Ectodermal cell (in vitro differentiated cells): ENCODE measurements at regions not wholly inside any gene's neighbourhood (a gene's known extent, or its start where the extent isn't known, plus 50 kb on each side); places are given as distances from the start of the nearest gene placed in this dataset.

Source experiments
- H3K27ac ChIP-seq: 2 replicates; pipeline ENCODE4 v1.7.0; 2013; ENCODE audit warnings: mild to moderate bottlenecking, low read depth, low read length; ENCODE audit not compliant: insufficient read depth, poor library complexity, severe bottlenecking
- H3K27me3 ChIP-seq: 2 replicates; pipeline ENCODE4 v1.7.0; 2013; ENCODE audit warnings: mild to moderate bottlenecking, low read length; ENCODE audit not compliant: insufficient read depth, control insufficient read depth, poor library complexity, severe bottlenecking
- H3K36me3 ChIP-seq: one replicate; pipeline ENCODE4 v1.7.0; 2013; ENCODE audit warnings: low read length; ENCODE audit not compliant: control insufficient read depth, insufficient read depth
- H3K4me1 ChIP-seq: one replicate; pipeline ENCODE4 v1.7.0; 2013; ENCODE audit warnings: low read length; ENCODE audit not compliant: control insufficient read depth, insufficient read depth
- H3K4me3 ChIP-seq: 2 replicates; pipeline ENCODE4 v1.7.0; 2013; ENCODE audit warnings: low read depth, low read length, control low read depth; ENCODE audit not compliant: insufficient read depth
- H3K9me3 ChIP-seq: 2 replicates; pipeline ENCODE4 v1.7.0; 2013; ENCODE audit warnings: mild to moderate bottlenecking, low read length, moderate library complexity; ENCODE audit not compliant: control insufficient read depth
- WGBS, 2 experiments: methylation state at CpG; one replicate each; pipeline ENCODE4 v1.1.7; 2013; ENCODE audit warnings: missing lambda C conversion rate in 2 of 2; 5-methylcytosine and 5-hydroxymethylcytosine counted together

GRCh38 chrX:128365492-128365891 is 313.3 kb upstream of the ACTRT1 start:
- Histone ChIP-seq H3K9me3 (no peaks in the 10 kb centered on the region), H3K27me3 (no peaks in the 10 kb centered on the region), H3K36me3 (no peaks in the 10 kb centered on the region), H3K4me3 (no peak overlapping the region), H3K27ac (no peak overlapping the region), H3K4me1 (no peaks in the 10 kb centered on the region)
- WGBS, 2 experiments, result 88 to 92% methylated on average over 2 of the region's 3 CpGs

DNA sequence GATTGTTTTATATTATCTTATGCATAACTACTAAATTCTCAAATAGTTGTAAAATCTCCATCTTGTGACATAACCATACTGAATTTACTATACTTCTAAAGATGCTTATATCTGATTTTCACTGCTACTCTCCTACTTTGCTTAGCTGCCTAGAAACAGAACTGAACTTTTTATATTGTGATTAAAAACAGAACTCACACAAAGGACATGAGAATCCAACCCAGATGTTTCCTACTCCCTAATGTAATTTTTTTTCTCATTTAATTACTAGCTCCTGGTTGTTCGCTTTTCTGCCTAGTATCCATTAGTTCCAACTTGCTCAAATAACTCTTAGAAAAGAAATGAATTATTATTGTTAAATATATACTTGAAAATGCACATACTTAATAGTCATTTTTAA is 283.5 kb upstream of the ACTRT1 start:
- H3K27ac ChIP-seq, result no peak overlapping the region
- no peak overlapping the region for H3K4me3 ChIP-seq
- H3K9me3 ChIP-seq, result no peaks in the 10 kb centered on the region
- H3K4me1 ChIP-seq, result no peaks in the 10 kb centered on the region
- no peaks in the 10 kb centered on the region for H3K27me3 ChIP-seq
- 100% methylated on average over 1 of the region's 1 CpG; no CpG with 5 or more reads in 1 of the 2 experiments for WGBS, 2 experiments
- H3K36me3 ChIP-seq, result no peaks in the 10 kb centered on the region

- Histone ChIP-seq H3K4me3 (no peak overlapping the region), H3K9me3 (no peaks in the 10 kb centered on the region), H3K27ac (no peak overlapping the region), H3K27me3 (no peaks in the 10 kb centered on the region), H3K4me1 (no peaks in the 10 kb centered on the region), H3K36me3 (no peaks in the 10 kb centered on the region)
- WGBS, 2 experiments, result 88% methylated on average over 2 of the region's 3 CpGs; no CpG with 5 or more reads in 1 of the 2 experiments
These were observed 282.6 kb upstream of the ACTRT1 start for GRCh38 chrX:128334821-128335220.

GRCh38 chrX:128310912-128311311 is 258.7 kb upstream of the ACTRT1 start:
- Histone ChIP-seq H3K4me1 (no peaks in the 10 kb centered on the region), H3K36me3 (no peaks in the 10 kb centered on the region), H3K9me3 (no peaks in the 10 kb centered on the region), H3K27ac (no peak overlapping the region), H3K4me3 (no peak overlapping the region), H3K27me3 (no peaks in the 10 kb centered on the region)
- WGBS, 2 experiments, result 79 to 97% methylated on average over 3 of the region's 3 CpGs

- H3K9me3 ChIP-seq, result no peaks in the 10 kb centered on the region
- no peaks in the 10 kb centered on the region for H3K36me3 ChIP-seq
- H3K4me3 ChIP-seq, result no peak overlapping the region
- no peaks in the 10 kb centered on the region for H3K4me1 ChIP-seq
- no peak overlapping the region for H3K27ac ChIP-seq
- WGBS, 2 experiments, result 100% methylated on average over 1 of the region's 1 CpG; no CpG with 5 or more reads in 1 of the 2 experiments
- H3K27me3 ChIP-seq, result no peaks in the 10 kb centered on the region
These were observed 257.1 kb upstream of the ACTRT1 start for GRCh38 chrX:128309311-128309710.

- Histone ChIP-seq H3K27me3 (no peaks in the 10 kb centered on the region), H3K36me3 (no peaks in the 10 kb centered on the region), H3K27ac (no peak overlapping the region), H3K9me3 (no peaks in the 10 kb centered on the region), H3K4me3 (no peak overlapping the region), H3K4me1 (no peaks in the 10 kb centered on the region)
- 91 to 95% methylated on average over 3 of the region's 3 CpGs for WGBS, 2 experiments
These were observed 242.0 kb upstream of the ACTRT1 start for GRCh38 chrX:128294198-128294597.

DNA sequence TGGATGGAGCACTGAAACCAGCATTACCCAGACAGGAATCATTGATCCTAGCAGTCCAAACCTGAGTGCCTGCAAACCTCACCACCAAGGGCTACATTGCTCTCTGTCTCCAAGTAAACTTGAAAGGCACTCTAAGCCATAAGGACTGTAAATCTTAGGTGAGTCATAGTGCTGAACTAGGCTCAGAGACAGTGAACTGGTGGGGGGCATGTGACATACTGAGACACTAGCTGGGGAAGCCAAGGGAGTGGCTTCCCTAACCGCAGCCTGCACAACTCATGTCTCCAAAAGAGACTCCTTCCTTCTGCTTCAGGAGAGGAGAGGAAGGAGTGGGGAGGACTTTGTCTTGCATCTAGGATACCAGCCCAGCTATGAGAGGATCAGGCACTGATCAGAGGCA is 235.5 kb upstream of the ACTRT1 start:
- no peaks in the 10 kb centered on the region for H3K9me3 ChIP-seq
- H3K27me3 ChIP-seq, result no peaks in the 10 kb centered on the region
- H3K36me3 ChIP-seq, result no peaks in the 10 kb centered on the region
- WGBS, 2 experiments, result 100% methylated on average over 1 of the region's 1 CpG; no CpG with 5 or more reads in 1 of the 2 experiments
- H3K27ac ChIP-seq, result no peak overlapping the region
- H3K4me3 ChIP-seq, result no peak overlapping the region
- H3K4me1 ChIP-seq, result no peaks in the 10 kb centered on the region

DNA sequence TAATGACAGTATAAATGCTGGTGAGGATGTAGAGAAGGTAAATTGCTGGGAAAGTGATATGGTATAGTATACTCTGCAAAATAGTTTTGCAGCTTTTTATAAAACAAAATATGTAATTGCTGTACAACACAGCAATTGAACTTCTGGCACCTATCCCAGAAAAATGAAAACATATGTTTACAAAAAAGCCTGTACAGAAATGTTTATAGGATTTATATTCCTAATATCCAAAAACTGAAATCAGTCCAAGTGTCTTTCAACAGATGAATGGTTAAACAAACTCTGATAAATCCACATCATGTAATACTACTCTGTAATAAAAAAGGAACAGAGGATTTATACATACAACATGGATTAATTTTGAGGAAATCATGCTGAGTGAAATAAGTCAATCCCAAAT is 198.4 kb upstream of the ACTRT1 start:
- Histone ChIP-seq H3K27me3 (no peaks in the 10 kb centered on the region), H3K27ac (no peak overlapping the region), H3K4me3 (no peak overlapping the region), H3K9me3 (no peaks in the 10 kb centered on the region), H3K4me1 (no peaks in the 10 kb centered on the region), H3K36me3 (no peaks in the 10 kb centered on the region)

DNA sequence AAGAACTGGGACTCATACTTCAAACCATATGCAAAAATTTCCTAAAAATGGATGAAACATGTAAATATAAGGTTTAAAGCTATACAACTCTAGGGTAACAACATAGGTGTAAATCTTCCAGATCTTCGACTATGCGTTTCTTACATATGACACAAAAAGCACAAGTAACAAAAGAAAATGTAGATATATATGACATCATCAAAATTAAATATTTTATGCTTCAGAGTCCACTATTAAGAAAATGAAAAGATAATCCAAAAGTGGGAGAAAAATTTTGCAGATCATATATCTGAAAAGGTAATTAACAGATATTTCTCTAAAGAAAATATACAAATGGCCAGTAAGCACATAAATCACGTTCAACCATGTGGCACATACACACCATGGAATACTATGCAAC is 164.2 kb upstream of the ACTRT1 start:
- H3K36me3 ChIP-seq, result no peaks in the 10 kb centered on the region
- H3K4me1 ChIP-seq, result no peaks in the 10 kb centered on the region
- H3K27me3 ChIP-seq, result no peaks in the 10 kb centered on the region
- no peak overlapping the region for H3K27ac ChIP-seq
- WGBS, 2 experiments, result 100% methylated on average over 1 of the region's 3 CpGs
- no peak overlapping the region for H3K4me3 ChIP-seq
- no peaks in the 10 kb centered on the region for H3K9me3 ChIP-seq

DNA sequence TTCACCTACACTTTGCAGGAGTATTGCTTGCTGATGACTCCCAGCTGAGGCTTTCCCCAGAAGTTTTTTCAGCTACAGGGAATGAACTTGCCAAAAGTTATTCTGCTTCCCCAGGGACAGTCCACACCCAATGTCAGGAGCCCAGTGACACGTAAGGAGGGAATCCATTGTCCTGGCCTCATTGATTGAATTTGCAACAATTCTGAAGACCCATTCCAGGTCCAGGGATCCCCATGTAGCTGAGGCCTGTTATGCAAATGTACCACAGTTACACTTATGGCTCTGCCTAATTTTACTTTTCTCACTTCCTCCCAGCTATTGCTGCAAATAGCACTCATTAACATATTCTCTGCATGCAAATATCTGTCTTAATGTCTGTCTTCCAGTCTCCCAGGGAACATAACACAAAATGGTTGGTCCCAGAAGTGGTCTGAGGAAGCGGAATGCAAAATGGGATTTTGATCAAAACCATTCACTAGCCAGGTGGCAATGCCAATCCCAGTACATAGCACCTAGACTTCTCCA is 113.7 kb upstream of the ACTRT1 start:
- Histone ChIP-seq H3K27ac (no peak overlapping the region), H3K4me1 (no peaks in the 10 kb centered on the region), H3K36me3 (no peaks in the 10 kb centered on the region), H3K9me3 (no peaks in the 10 kb centered on the region), H3K4me3 (no peak overlapping the region), H3K27me3 (no peaks in the 10 kb centered on the region)
- 63 to 80% methylated on average over 1 to 2 of the region's 2 CpGs for WGBS, 2 experiments

- no peaks in the 10 kb centered on the region for H3K27me3 ChIP-seq
- no peak overlapping the region for H3K4me3 ChIP-seq
- H3K4me1 ChIP-seq, result no peaks in the 10 kb centered on the region
- H3K9me3 ChIP-seq, result no peaks in the 10 kb centered on the region
- WGBS, 2 experiments, result 84 to 88% methylated on average over 4 of the region's 4 CpGs
- no peaks in the 10 kb centered on the region for H3K36me3 ChIP-seq
- H3K27ac ChIP-seq, result no peak overlapping the region
These were observed 104.0 kb upstream of the ACTRT1 start for GRCh38 chrX:128156204-128156603.
